ENCODE measurements at regions not wholly inside any gene's neighbourhood (a gene's known extent, or its start where the extent isn't known, plus 50 kb on each side); places are given as distances from the start of the nearest gene placed in this dataset.

GRCh38 chr2:16244153-16244965, 304.0 kb downstream of the MYCN start:
- no peak overlapping the region for H3K4me3 ChIP-seq
- WGBS: 90% methylated on average over 3 of the region's 6 CpGs
- H3K27ac ChIP-seq: no peak overlapping the region
- no peaks in the 10 kb centered on the region for H3K36me3 ChIP-seq
- H3K27me3 ChIP-seq: peaks cover 4% of the 10 kb centered on the region
- peaks cover 16% of the 10 kb centered on the region for H3K4me1 ChIP-seq
- no peak for DNase-seq (ENCODE audit: low spot score in 2 of 2)
- no peaks in the 10 kb centered on the region for H3K9me3 ChIP-seq
- TF ChIP-seq POLR2AphosphoS5 (IDR thresholded peaks at IDR 0.05) (no peak), POLR2A (IDR thresholded peaks at IDR 0.05) (no peak), EP300 (IDR thresholded peaks at IDR 0.05) (no peak), CTCF (IDR thresholded peaks at IDR 0.05) (no peak)

GRCh38 chr2:16243411-16243996, 303.2 kb downstream of the MYCN start:
- no peak overlapping the region for H3K27ac ChIP-seq

GRCh38 chr2:16242906-16243305, 302.6 kb downstream of the MYCN start:
- H3K4me1 ChIP-seq: peaks cover 7% of the 10 kb centered on the region
- DNase-seq (ENCODE audit: low spot score in 2 of 2): no peak

More at GRCh38 chr2:16243411-16243996, 303.2 kb downstream of the MYCN start:
- Histone ChIP-seq H3K27me3 (peaks cover 4% of the 10 kb centered on the region), H3K4me1 (peaks cover 9% of the 10 kb centered on the region), H3K4me3 (no peak overlapping the region), H3K36me3 (no peaks in the 10 kb centered on the region), H3K9me3 (no peaks in the 10 kb centered on the region)
- TF ChIP-seq CTCF (IDR thresholded peaks at IDR 0.05): no peak
- no peak for TF ChIP-seq POLR2AphosphoS5 (IDR thresholded peaks at IDR 0.05)
- WGBS: 93% methylated on average over 10 of the region's 10 CpGs
- no peak for DNase-seq (ENCODE audit: low spot score in 2 of 2)

GRCh38 chr2:16241166-16242160, 301.1 kb downstream of the MYCN start:
- H3K9me3 ChIP-seq: no peaks in the 10 kb centered on the region
- no peaks in the 10 kb centered on the region for H3K36me3 ChIP-seq
- H3K4me3 ChIP-seq: no peak overlapping the region
- no peaks in the 10 kb centered on the region for H3K4me1 ChIP-seq
- no peak for TF ChIP-seq POLR2AphosphoS5 (IDR thresholded peaks at IDR 0.05)
- no peak overlapping the region for H3K27ac ChIP-seq
- WGBS: 63% methylated on average over 6 of the region's 6 CpGs
- DNase-seq (ENCODE audit: low spot score in 2 of 2): no peak
- H3K27me3 ChIP-seq: peaks cover 6% of the 10 kb centered on the region

More at GRCh38 chr2:16242906-16243305, 302.6 kb downstream of the MYCN start:
- peaks cover 9% of the 10 kb centered on the region for H3K27me3 ChIP-seq
- H3K4me3 ChIP-seq: no peak overlapping the region
- TF ChIP-seq POLR2A (IDR thresholded peaks at IDR 0.05) (no peak), POLR2AphosphoS5 (IDR thresholded peaks at IDR 0.05) (no peak), CTCF (IDR thresholded peaks at IDR 0.05) (no peak), EP300 (IDR thresholded peaks at IDR 0.05) (no peak)
- no peak overlapping the region for H3K27ac ChIP-seq
- H3K9me3 ChIP-seq: no peaks in the 10 kb centered on the region
- H3K36me3 ChIP-seq: no peaks in the 10 kb centered on the region

- DNase-seq (ENCODE audit: low spot score in 2 of 2): no peak
- TF ChIP-seq EP300 (IDR thresholded peaks at IDR 0.05) (no peak), POLR2A (IDR thresholded peaks at IDR 0.05) (no peak)
- no peak overlapping the region for H3K27ac ChIP-seq
- no peak overlapping the region for H3K4me3 ChIP-seq
- WGBS: 77% methylated on average over 3 of the region's 3 CpGs
- H3K9me3 ChIP-seq: no peaks in the 10 kb centered on the region
- H3K27me3 ChIP-seq: peaks cover 6% of the 10 kb centered on the region
- H3K36me3 ChIP-seq: no peaks in the 10 kb centered on the region
- no peaks in the 10 kb centered on the region for H3K4me1 ChIP-seq
Measured at GRCh38 chr2:16240402-16240801, 300.1 kb downstream of the MYCN start.
